Sciatic nerve (tissue), 2 donors: ENCODE measurements at regions not wholly inside any gene's neighbourhood (a gene's known extent, or its start where the extent isn't known, plus 50 kb on each side); places are given as distances from the start of the nearest gene placed in this dataset.

Experiments used
- ATAC-seq: fragments of 200-7000 bp; cut with Tn5 transposase; one replicate; pipeline ENCODE4 v1.9.1; 2020; ENCODE audit warnings: mild to moderate bottlenecking, moderate library complexity
- DNase-seq: peaks from one replicate; pipeline ENCODE4 v3.0.0-alpha.2; 2020; ENCODE audit warnings: low spot score
- intact Hi-C: fragments of 100-400 bp; cut with DNase I; formaldehyde crosslinking; loops from one replicate; pipeline ENCODE4 v1.14.2; 2022
- donor health status: DM: no; HTN: no; CAD: no.
- donor health status: DM: no; HTN: no; CAD: no.

DNA sequence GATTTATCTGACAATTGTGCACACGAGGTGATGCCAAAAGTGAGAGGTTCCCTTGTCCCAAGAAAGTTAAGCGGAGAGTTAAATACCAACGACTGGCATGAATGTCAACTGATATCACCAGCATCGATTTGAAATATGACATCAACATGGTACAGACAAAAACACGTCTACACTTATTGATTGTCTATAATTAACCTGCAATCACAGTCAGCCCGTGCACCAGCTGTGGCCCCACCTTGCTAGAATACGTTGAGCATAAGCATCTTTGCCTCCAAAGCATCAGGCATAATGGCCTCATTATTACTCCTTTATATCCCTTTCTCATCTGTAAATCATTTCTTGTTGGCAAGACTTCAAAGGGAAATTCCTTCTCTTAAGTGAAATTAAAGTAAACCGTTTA lies 625.4 kb downstream of the IRX1 start:
- DNase-seq (no peak), ATAC-seq (no peak)
- intact Hi-C loops = no loop called here

DNA sequence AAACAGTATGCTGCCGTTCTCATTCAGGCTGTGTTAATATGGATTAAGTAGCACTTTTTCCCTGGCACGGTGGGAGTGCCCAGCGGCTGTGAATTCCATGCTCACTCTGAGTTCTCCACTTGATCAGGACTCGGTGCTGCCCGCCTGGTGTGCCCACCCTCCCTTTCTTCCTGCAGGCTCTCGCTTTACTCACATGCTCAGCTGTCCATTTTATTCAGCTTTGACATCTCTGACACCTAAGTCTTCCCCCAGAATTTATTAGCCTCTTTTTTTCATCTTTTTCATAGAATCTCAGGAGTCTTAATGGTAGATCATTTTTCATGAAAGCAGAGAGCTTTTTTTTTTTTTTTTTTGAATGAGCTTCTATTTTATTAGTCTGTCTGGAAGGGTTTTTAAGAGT lies 626.5 kb downstream of the IRX1 start:
- DNase-seq (no peak), ATAC-seq (no peak)
- intact Hi-C loops = no loop called here

DNA sequence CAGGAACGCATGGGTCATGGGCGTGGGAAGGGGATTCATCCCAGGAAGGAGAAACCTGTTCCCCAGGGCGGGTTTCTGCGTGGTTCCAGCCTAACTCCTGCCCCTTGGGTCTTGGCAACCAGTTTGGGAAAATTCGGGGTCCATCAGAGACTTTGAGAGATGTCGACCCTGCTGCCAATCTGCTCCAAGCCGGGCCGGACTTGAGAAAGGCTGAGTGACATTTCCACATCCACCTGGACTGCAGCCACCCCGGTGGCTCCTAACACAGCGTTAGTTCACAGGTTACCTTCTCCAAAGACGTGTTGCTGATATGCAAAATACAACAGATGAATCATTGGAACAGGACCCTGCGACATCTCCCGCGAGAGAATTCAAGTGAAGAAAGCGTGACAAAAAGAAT lies 627.2 kb downstream of the IRX1 start:
- DNase-seq (no peak), ATAC-seq (no peak)
- intact Hi-C loops = no loop called here

DNA sequence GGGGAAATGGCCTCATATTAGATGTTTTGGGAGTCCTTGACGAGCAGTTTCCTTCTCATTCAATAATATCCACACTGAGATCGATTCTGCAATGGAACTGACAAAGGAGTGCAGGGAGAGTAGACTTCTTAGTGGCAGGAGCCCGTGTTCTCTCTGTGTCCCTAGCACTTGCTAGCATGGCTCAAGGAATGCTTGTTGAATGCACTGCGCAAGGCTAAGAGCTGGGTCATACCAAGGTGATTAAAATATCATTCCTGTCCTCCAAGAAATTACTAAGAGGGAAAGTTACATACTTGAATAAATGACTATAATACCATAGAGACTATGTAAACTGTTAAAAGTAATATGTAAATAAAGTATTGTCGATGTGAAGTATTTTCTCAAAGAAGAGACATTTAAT lies 630.1 kb downstream of the IRX1 start:
- ATAC-seq (no peak), DNase-seq (no peak)
- intact Hi-C loops = no loop called here

DNA sequence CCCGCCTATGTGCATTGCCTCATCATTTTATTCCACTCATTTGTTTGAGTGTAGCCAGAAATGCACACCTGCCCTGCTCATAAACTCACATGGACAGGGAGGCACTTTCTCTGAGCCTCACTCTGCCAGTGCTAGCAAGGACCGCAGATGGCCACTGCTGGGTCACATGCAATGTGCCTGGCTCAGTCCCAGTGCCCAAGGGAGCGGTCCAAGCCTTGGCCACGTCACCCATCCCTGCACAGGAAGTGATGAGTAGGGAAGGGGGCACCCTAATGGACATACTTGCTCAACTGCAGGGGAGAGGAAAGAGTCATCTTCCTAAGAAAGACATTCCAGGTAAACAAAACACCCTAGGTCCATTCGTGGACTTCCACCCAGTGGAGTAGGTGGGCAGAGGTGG lies 630.9 kb downstream of the IRX1 start:
- ATAC-seq = no peak
- no peak for DNase-seq
- intact Hi-C loops = no loop called here

DNA sequence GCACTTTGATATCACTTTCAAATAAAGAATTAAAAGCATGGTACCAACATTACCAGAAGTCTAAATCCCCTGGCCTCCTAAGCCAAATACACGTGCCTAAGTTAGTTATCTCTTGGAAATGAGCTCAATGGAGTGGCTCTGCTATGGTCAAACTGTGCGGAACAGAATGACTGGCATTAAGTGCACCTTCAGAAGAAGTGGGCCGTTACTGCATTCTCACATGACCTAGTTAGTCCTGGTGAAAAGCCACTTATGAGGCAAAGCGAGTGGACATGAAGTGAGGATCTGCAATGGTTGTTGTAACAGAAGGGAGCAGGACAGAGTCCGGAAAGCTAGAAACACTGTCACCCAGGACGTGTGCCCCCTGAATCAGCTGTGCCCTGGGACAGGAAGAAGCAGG lies 633.1 kb downstream of the IRX1 start:
- ATAC-seq = no peak
- intact Hi-C loops = no loop called here

DNA sequence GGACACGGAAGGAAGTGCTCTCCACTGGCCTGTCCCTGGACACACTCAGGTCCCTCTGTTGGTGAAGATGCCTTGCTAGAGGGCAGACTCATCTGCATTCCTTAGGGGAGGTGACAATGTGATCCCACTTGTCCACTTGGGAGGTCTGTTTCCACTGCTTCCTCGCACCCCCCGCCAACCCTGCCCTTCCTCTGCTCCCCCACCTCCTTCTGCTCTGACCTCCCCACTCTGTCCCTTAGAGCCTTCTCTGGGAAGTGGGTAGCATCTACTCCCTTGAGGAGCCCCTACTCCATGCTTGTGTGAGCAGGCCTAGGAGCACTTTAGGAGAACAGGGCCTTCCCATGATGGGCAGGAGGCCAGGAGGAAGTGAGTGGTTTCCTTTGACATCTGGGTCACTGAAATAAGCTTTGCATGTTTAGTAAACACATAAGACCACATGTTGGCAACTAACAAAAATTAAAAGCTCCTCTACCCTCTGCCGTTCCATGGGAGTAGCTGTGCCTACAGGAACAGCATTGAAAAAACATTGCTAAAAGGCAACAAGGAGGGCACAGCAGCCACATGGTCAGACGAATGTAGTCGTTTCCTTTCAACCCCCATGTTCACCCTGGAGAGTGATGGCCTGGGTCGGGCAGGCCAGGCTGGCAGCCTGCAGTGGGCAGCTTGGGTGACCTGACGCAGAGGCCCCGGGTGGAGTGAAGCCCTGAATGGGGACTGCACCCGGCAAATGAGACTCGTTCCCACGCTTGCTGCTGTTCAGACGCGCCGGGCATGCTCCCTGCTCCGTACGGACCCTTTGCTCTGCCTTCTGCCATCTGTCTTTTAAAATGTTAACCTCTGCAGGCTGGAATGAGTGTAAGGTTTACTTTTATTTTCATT lies 634.0 kb downstream of the IRX1 start:
- peak; percentile 27 for ATAC-seq
- no peak for DNase-seq
- intact Hi-C loops = no loop called here

More for the DNA sequence above, 633.1 kb downstream of the IRX1 start:
- DNase-seq = no peak

DNA sequence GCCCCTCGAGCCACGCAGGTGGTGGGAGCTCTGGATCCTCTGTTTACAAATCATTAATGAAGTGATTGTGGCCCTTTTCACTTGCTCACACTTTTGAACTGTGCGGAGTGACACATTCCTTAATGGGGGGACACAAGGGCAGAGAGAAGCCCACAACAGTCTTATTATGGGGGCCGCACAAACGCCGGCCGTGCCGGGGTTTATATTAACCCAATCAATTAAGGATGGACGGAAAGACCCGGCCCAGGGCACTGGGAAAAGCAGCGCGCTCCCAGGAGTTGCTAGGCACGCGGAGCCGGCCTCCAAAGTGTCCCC lies 634.8 kb downstream of the IRX1 start:
- DNase-seq = no peak
- intact Hi-C loops = no loop called here
- no peak for ATAC-seq

DNA sequence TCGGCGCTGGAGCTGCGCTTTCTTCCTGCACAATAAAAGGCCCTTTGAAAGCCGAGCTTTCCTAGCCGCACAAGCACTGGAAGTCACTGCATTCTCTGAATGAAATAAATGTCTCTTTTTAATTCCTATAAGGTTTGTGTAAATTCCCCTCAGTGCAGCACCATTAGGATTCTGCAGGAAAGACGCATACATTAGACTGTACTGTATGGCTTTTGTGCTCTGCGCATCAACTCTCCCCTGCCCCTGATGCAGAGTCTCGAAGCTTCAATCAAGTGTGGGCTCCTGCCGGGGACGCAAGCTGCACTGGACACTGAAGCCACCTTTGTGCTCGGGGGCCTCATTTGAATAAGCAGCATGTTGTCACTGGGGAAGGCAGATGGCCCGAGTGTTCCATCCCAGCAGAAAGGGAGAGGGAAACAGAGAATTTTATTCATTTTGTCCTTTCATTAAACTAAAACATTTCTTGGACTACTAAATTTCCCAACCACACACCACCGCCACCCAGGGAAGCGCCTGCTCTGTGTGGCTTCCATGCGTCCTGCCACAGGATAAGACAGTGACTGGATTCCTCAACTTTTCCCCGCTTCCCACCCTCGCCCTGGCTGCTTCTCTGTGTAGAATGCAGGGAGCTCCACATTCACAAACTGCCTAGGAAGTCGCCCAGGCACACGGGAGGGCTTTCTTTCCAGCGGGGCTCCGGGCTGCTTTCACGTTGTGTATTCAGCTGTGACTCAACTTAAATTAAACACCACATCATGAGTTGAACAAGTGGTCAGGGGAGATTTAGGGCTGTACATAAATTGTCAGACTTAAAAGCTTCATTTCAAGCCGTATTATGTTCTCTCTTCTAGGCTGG lies 635.4 kb downstream of the IRX1 start:
- intact Hi-C loops = no loop called here
- peak; percentile 56 for ATAC-seq
- no peak for DNase-seq

DNA sequence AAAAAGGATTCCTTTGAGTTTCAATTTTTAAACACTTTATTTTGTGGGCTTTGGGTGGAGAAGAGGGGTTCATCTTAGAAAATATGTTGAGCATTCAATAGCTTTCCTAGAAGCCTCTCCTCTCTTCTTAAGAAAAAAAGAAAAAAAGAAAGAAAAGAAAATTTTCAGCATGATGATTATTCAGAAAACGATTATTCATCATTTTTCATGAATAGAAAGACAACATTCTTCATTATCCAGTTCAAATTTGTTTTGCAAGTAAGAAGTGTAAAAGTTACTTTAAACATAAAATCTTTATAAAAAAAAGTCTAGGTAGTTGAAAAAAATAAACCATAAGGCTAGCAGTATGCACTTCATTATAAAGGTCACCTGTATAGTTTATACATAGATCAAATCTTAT lies 636.5 kb downstream of the IRX1 start:
- no peak for ATAC-seq
- no peak for DNase-seq
- intact Hi-C loops = no loop called here

DNA sequence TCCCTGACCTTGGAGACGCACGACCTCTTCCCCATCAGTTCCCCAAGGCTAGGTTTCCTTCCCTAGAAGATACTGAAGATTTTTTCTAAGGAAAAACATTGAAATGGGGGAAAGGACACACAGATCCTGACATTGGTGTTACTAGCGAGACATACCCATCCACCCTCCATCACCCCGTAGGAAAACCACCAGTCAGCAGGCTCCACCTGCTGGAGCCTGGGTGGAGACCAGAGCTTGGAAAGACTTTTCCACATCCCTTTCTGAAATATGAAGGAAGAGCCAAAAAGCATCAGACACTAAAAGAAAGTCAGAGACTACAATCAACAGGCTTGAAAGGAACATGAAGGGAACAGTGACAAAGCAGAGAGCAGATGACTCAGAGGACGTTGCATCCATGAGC lies 638.0 kb downstream of the IRX1 start:
- no peak for DNase-seq
- no peak for ATAC-seq
- intact Hi-C loops = no loop called here

DNA sequence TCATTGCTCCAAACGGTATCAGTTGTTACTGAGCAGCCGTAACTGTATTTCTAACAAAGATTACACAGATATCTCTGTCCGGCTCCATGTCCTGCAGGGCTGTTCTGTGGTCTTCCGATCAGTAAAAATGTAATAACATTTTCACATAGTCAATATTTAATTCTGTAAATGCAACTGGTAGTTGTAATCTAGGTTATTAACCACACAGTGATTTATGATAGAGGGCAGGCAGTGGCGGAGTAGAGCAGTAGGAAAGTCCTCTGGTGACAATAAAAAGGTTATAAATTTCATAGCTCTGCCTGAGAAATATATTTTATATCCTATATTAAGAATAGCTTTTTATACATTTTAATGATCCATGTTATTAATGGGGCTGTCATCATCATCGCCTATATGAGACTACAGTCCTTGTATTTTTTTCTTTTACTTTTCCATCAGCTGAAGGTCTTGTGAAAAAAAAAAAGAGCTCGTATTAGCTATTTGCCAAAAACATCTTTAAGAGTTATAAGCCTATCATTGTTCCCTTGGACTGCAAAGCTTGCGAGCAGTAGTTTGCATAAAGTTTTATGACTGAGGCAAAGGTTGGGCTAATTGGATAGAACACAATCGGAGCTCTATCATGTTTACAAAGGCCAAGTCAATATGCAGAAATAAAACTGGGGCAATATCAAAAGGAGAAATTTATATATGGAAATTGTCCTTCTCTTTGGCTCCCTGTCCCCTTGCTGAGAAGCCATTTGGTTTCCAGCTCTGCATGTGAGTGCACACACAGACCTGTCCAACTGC lies 648.0 kb downstream of the IRX1 start:
- no peak for DNase-seq
- intact Hi-C loops = no loop called here
- no peak for ATAC-seq

DNA sequence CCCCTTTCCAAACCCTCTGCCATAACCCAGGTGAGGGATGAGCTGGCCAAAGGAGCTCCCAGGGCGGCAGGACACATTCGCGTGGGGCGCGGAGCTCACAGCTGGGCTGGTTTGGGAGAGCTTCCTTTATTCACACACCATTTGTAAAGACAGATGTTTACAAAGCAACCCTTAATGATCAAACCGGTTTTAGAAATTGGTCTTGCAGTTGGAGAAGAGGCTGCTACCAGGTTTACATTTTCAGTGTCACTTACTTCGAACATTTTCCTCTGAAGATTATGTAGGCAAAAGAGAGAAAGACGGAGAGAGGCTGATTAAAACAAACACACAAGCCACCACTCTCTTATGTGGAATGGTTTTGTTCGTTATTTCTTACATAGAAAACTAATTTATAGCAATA lies 648.7 kb downstream of the IRX1 start:
- DNase-seq = no peak
- no peak for ATAC-seq
- intact Hi-C loops = no loop called here

DNA sequence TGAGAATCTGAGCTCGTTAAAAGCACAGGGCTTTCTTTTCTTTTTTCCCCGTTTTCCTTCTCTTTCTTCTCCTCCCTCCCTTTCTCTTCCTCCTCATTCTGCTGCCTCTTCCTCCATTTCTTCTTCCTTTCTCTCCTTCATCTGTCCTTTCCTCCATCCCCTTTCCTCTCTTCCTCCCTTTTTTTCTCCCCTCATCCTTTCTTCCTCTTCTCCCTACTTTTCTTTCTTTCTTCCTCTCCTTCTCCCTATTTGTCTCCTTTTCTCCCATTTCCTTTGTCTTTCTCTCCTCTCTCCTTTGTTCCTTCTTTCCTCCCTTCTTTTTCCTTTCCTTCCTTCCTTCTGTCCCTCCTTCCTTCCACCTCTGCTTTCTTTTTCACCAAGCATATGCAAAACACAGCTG lies 649.4 kb downstream of the IRX1 start:
- intact Hi-C loops = no loop called here

DNA sequence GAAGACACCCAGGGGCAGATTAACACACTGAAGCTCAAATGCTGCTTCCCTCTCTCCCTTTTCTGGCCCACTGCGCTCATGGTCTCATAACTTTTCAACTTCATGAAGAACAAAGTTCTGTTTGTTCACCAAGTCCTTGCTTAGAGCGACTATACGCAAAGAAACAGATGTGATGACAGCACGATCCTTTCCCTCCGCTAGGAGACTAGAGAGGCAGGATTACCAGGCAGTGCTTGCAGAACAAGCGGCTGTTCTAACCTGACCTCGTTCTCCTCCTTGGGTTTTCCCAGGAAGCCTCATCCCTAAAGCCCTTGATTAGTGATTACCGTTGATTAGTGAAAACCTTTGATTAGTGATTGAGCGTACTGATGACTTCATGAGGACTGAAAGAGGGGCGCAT lies 649.9 kb downstream of the IRX1 start:
- ATAC-seq (no peak), DNase-seq (no peak)
- intact Hi-C loops = no loop called here

More for the DNA sequence above, 649.4 kb downstream of the IRX1 start:
- DNase-seq = no peak
- no peak for ATAC-seq

DNA sequence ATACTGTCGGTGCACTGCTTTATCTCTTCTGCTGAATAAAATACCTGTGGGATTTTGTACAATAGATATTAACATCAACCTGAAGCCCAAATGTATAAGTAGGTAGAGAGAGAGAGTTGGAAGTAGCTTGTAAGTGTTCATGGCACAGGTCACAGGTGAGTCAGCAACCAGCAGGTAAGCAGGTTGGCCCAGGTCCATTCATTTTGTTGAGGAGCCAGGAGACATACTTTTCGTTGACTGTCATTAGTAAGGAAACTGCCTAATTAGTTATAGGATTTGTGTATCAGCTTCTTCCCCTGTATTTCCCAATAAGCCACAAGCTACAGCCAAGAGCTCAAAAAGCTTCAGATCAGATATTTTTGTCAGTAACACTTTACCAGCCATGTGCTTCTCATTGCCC lies 650.8 kb downstream of the IRX1 start:
- ATAC-seq (no peak), DNase-seq (no peak)
- intact Hi-C loops = no loop called here

DNA sequence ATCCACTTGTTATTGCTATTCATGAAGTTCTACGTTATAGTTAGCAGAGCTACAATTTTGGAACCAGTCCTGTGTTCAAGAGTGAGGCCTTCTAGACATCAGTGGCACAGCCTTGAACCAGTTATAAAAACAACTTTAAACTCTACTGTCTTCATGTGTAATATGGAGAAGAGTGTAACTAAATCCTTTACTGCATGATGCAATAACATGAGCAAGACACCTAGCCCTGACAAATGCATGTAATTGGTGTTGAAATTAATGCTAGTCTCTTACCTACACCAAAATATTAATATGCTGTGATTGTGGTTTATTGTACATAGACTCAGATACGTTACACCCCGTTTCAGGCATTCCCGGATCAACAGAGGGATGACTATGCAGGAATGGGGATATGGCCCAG lies 654.6 kb downstream of the IRX1 start:
- intact Hi-C loops = no loop called here
- no peak for ATAC-seq
- no peak for DNase-seq

DNA sequence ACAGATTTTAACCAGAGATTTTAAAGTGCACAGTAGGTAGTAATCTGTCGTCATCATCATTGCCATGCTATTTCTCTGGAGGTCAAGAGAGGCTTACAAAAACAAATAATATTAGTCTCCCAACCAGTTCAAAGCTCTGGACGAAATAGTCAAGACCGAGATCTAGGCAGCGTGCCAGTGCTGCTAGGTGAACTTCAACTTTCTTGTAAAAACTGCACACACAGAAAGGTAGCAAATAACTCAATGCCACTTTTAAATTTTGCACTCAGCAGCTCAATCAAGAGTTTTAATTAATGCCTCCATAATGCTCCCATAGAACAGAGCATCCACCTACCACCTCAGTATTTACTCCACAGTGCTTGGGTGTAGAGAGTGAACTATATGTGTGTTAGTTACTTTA lies 656.8 kb downstream of the IRX1 start:
- no peak for DNase-seq
- intact Hi-C loops = no loop called here
- ATAC-seq = no peak

DNA sequence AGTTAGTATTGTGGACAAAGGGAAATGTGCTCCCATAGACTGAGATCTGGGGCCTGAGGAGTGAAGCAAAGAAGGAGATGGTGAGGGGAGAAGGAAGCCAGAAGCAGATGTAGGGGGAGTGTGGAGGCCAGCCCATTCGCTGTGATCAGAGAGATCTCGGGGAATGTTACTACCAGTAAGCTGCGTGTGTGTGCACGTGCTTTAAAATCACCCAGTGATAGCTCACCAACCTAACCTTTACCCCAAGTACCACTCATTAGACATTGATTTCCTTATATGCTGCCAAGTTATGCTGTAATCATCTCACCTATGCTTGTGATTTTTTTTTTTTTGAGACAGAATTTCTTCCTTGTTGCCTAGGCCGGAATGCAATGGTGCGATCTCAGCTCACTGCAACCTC lies 659.1 kb downstream of the IRX1 start:
- DNase-seq (no peak), ATAC-seq (no peak)
- intact Hi-C loops = no loop called here

DNA sequence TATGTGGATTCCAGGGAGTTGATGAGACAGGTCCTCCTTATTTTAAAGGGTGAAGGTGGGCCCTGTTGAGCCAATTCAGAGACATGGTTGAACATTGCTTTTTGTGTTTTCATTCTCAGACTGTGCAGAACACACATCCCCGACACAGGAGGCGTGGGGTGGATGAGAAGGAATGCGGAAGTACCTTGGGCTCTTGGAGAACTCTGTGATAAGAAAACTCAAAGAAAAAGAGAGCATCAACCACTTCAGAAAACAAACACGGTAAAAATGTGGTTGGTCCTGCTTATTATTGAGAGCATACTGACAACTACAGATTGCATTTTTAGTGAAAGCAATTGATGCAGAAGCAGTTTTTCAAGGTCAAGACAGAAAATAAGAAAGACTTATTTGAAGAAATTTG lies 659.8 kb downstream of the IRX1 start:
- intact Hi-C loops = no loop called here
- ATAC-seq = no peak
- no peak for DNase-seq
